GM19351 (cell line): ENCODE measurements at regions not wholly inside any gene's neighbourhood (a gene's known extent, or its start where the extent isn't known, plus 50 kb on each side); places are given as distances from the start of the nearest gene placed in this dataset.
"Not testable (repeated sequence)": the region's sequence is repeated elsewhere in the genome, so short reads cannot be mapped to it uniquely, and the experiment has no call there.

Experiments
- ATAC-seq: cut with Tn5 transposase; IDR thresholded peaks from one replicate; pipeline ENCODE4 v1.9.1; 2021; ENCODE audit warnings: mild to moderate bottlenecking, moderate library complexity; ENCODE audit not compliant: unreplicated experiment

DNA sequence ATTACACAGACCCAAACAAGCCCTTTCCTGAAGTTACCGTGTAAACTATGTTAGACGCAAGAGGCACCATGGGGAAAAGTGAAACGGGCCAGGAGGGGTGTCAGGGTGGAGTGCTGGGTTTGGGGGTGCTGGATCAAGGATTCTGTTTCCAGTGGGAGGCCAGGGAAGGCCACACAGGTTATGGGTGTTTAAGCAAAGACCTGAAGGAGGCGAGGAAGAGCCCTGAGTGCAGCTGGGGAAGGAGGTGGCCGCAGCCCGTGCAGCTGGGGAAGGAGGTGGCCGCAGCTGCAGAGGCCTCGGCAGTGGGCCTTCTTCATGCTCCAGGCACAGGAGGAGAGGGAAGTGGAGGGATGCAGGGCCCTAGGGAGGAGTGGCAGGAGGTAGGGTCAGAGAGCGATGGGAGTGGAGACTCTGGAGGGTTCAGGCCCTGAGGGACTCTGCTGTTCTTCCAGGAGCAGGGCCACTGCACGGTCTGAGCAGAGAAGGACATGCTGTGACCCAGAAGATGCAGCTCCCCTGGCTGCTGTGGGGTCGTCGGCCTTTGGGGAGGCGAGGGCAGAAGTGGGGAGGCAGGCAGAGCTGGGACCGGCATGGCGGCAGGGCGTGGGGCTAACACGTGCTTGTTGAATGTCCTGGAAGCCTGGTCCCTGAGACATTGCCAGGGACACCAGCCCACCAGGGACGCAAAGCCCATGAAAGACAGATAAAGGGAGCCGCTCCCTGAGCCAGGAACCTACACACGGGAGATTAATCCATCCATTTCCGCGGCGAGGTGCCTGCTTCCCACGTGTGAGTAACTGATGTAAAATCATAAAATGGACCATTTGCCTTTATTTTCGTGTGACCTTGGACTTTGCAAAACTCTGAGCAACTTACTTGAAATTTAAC, 1049.1 kb downstream of the BRD1 start:
- ATAC-seq = no peak

DNA sequence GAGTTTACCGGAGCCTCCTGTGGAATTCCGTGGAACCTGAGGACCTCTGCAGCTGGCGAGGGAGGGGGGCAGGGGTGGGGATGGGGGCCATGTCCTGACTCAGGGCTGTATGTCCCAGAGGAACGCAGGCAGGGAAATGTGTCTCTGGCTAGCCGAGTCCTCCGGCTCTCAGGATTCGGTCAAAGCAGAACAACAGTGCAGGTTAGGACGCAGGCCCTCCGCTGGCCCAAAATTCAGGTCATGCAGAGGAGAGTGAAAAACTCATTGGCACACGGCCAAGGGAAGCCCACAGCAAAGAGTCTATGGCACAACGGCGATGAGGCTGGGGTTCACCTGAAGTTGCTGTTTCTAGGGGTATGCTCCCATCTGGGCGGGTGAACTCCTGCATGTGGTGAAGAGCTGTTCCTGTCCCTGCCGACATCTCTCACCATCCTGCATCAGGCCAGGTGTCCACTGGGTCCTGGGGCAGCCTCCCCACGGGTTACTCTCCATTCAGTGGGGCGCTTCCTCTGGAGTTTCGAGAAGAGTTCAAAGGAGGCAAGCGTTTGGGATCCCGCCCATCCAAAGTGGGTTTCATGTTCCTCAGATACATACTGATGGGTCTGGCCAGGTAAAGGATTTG, 1055.3 kb downstream of the BRD1 start:
- ATAC-seq = no peak

- no peak for ATAC-seq
Measured at GRCh38 chr22:48765595-48765994, 1062.1 kb downstream of the BRD1 start.

DNA sequence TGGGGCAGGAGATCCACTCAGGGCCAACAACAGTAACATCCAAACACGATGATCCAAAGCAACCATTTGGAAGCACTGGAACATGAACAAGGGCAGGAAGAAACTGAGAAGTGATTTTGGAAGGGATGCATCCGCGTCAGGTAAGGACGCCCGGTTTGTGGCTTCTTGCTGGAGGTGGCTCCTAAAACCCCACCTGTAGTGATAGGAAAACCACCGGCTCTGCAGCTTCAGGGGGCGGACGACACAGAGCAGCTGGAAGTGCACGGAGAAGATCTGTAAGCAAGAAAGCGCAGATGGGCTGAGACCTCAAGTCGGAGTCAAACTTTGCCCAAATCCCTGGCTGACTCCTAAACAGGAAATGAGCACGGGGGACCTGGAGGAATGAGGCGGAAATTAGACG, 1066.1 kb downstream of the BRD1 start:
- ATAC-seq = no peak

- ATAC-seq = no peak
Measured at GRCh38 chr22:48760481-48761390, 1066.9 kb downstream of the BRD1 start.

GRCh38 chr22:48758881-48759875, 1068.5 kb downstream of the BRD1 start:
- ATAC-seq = no peak

- no peak for ATAC-seq
Measured at GRCh38 chr22:48757985-48758561, 1069.6 kb downstream of the BRD1 start.

DNA sequence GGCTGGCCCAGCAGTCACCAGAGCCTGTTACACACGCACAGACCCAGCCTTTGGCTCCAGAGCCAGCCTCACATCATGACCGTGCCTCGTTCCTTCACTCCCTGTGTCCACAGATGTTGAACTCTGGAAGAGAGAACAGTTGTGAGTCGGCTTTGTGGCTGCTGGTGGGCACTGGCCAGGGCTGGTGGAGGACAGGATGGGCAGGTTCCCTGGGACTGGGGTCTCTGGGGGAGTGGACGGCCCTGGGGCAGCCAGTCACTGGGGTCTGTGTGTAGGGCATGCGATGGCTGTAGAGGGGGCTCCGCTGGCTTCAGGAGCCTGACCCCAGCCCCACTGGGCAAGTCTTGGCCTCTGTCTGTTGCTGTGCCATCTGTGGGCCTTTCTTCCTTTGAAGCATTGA, 1070.1 kb downstream of the BRD1 start:
- no peak for ATAC-seq

DNA sequence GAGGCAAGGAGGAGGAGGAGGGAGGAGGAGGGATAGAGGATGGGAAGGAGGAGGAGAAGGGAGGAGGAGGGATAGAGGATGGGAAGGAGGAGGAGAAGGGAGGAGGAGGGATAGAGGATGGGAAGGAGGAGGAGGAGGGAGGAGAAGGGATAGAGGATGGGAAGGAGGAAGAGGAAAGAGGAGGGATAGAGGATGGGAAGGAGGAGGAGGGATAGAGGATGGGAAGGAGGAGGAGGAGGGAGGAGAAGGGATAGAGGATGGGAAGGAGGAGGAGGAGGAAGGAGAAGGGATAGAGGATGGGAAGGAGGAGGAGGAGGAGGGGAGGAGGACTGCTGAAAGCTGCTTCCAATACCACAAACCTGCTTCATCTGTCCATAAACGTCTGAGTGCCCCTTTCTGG, 1070.5 kb downstream of the BRD1 start:
- ATAC-seq = not testable (repeated sequence)

DNA sequence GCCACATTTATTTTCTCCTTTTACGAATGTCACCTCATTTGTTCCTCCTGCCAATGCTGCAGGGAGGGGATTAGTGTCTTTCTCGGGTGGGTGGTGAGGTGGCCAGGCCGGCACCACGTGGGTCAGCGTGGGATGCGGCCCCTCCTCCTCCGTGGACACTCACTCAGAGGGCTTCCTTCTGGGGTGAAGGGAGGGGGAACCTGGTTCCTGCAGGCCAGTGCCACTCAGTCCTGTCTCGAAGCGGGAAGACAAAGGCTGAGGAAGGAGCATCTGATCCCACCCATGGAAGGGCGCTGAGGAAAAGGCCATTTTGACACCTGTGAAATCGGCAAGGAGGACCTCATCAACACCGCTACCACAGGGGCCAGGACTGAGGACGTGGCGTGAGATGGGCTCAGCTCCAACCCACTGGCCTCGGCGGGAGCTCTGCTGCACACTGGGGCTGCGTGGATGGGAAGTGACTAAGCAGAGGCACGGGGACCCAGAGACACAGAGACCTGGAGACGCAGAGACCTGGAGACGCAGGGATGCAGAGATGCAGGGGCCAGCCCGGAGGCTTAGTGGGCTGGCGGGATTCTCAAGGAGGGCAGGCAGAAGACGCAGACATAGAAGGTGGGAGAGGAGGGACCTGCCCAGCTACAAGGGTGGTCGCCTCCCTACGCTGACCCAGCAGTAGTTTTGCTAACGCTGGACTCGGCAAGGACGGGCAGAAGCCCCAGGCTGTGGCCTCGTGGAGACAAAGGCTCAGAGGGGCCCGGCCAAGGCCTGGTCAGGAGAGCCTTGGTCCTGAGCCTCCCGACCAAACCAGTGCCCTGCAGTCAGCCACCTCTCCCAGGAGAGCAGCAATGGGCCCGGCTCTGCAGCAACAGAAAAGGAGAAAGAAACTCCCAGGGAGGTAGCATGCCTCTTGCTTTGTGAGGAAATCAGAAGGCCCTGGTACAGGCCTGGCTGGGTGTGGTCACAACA, 1071.2 kb downstream of the BRD1 start:
- ATAC-seq = no peak

DNA sequence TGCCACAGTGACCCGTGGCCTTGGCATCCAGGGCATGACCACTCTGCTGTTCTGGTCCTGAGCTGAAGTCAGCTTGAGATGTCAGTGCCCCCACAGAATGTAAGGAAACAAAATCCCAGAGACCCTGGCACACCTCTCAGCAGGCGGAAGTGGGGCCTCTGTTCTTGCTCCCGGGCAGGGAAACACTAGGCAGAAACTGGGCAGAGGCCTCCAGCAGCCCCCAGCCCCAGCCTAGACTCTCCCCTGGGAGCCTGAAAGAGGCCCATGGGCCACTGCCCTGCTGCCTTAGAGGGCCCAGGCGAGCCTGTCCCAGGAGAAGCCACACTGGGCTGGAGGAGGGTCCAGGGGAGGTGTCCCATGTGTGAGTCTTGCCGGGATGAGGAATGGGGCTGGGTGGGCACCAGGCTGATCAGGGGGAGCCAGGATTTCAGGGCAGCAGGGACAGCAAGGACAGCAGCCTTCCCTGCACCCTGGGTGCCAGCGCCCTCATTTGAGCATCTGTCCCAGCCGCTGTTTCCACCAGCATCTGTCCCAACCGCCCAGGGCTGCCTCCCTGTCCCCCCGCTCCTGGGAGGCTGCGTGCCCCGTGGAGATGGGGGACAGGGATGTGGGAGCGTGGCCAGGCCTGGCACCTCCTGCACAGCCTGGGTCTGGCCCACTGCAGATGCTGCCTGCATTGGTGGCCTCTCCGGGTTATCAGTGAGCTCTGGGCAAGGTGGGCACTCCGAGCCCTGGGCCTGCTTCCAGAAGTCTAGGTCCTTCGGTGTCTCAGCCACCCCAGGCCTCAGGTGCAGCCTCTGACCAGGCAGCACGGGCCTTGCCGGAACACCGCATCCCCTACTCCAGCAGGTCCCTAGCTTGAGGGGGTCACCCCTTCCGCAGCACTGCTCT, 1072.4 kb downstream of the BRD1 start:
- ATAC-seq = no peak

DNA sequence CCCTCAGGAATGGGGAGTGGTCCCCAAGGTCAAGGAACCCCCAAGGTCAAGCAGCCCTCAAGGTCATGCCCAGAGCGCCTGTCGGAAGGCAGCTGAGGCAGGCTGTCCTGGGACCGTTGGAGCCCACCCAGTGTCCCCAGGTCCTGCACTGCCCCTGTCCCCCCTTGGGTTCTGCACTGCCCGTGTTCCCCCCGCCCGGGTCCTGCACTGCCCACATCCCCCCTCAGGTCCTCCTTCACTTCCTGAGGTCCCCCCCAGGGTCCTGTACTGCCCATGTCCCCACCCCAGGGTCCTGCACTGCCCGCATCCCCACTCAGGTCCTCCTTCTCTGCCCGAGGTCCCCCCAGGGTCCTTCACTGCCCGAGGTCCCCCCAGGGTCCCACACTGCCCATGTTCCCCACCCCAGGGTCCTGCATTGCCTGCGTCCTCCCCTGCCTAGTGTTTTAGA, 1073.0 kb downstream of the BRD1 start:
- no peak for ATAC-seq

DNA sequence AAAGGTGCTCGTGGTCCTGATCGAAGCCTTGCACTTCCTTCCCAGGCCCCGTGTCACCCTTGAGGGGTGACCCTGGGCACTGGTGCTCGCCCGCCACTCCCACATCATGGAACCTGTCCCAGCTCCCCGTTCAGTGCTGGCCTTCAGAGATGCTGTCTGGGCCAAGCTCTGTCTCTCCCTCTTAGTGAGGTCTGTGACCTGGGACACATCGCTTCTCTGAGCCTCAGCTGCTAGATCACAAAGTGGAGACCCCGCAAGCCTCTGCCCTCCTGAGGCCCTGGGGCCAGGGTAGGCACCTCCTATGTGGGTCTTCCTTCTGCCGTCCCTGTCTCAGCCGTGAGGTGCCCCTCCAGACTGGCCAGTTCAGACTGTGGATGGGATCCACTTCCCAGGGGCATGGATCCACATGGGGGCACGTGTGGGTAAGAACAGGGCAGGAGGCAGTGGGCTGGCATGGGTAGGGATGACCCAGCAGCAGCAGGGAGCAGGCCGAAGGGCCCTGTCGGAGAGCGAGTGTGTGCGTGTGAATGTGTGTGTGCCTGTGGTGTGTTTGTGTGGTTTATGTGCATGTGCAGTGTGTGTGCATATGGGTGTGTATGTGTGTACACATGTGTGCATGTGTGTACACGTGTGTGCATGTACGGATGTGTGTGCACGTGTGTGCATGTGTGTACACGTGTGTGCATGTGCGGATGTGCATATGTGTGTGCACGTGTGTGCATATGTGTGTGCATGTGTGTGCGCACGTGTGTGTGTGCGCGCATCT, 1073.7 kb downstream of the BRD1 start:
- no peak for ATAC-seq

DNA sequence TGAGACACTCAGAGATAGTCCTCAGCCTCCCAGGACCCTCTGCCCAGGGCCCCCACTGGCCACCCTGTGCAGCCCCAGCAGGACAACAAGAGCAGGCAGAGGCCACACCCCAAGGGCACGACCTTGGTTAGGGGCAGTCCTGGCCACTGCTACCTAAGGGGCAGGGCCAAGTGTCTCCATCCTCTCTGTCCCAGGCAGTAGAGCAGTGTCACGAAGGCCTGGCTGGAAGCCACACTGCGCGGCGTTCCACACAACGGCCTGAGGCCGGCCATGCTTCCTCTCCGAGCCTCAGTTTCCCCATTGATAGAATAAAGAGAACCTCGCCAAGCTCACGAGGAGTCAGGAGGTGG, 1074.3 kb downstream of the BRD1 start:
- ATAC-seq = no peak

DNA sequence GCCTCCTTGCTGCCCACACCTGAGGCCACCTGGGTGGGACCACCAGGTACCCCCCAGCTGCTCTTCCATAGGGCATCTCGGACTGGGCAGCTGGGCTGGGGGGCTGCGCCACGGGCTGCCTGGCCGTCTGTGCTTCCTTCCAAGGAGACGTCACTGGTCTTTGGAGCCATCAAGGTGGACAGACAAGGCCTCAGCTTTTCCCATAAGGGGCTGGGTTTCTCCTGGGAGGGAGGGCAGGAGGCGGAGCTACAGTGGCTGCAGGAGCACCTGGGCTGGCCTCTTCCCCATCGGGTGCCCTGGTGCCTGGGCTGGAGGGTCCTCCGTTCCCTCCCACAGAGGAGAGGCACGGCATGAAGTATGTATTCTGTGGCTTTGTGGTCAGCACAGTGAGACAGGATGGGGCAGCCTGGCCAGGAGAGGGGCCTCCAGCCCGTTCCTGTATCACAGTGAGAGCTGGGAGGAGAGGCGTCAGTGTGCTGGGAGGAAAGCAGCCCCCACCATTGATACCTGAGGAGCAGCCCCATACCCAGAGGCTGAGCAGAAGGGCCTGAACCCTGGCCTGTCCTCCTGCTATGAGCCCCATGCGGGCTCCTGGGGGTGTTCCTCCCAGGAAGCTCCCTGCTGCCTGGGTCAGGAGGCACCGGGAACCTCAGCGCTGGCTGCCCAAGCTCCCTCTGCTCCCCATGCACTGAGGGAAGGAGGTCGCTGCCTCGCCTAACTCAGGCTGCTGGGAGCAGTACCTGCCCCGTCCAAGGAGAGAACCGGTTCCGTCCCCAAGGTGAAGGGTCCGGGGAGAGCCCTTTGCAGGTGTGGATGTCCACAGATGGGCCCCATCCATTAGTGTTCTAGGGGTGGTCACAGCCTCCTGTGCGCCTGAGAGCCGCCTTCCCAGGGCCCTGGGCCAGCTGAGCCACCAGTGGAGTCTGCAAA, 1075.0 kb downstream of the BRD1 start:
- ATAC-seq = no peak
